Mesodermal cell (in vitro differentiated cells): ENCODE measurements at regions not wholly inside any gene's neighbourhood (a gene's known extent, or its start where the extent isn't known, plus 50 kb on each side); places are given as distances from the start of the nearest gene placed in this dataset.

ENCODE experiments used
- H3K27ac ChIP-seq: 2 replicates; pipeline ENCODE4 v1.7.0; 2013; ENCODE audit warnings: mild to moderate bottlenecking, low read depth, low read length, moderate library complexity; ENCODE audit not compliant: severe bottlenecking
- H3K36me3 ChIP-seq: 2 replicates; pipeline ENCODE4 v1.7.1; 2013; ENCODE audit warnings: mild to moderate bottlenecking, low read length, moderate library complexity; ENCODE audit not compliant: control insufficient read depth, insufficient read depth
- H3K4me1 ChIP-seq: one replicate; pipeline ENCODE4 v1.7.1; 2013; ENCODE audit warnings: mild to moderate bottlenecking, low read length; ENCODE audit not compliant: insufficient read depth, control insufficient read depth, poor library complexity, severe bottlenecking
- H3K4me3 ChIP-seq: 2 replicates; pipeline ENCODE4 v1.7.0; 2013; ENCODE audit warnings: low read length, control low read depth, mild to moderate bottlenecking; ENCODE audit not compliant: insufficient read depth, poor library complexity, severe bottlenecking; ENCODE audit errors: extremely low read depth
- H3K9me3 ChIP-seq: 2 replicates; pipeline ENCODE4 v1.7.1; 2013; ENCODE audit warnings: mild to moderate bottlenecking, low read length, moderate library complexity; ENCODE audit not compliant: control insufficient read depth
- WGBS, 2 experiments: methylation state at CpG; one replicate each; pipeline ENCODE4 v1.1.5; 2013; ENCODE audit warnings: missing lambda C conversion rate in 2 of 2; ENCODE audit not compliant: insufficient coverage in 2 of 2; 5-methylcytosine and 5-hydroxymethylcytosine counted together

- Histone ChIP-seq H3K27ac (no peak overlapping the region), H3K4me1 (no peaks in the 10 kb centered on the region), H3K4me3 (no peak overlapping the region), H3K36me3 (no peaks in the 10 kb centered on the region), H3K9me3 (no peaks in the 10 kb centered on the region)
- no CpG with 5 or more reads among the region's 1 CpG for WGBS, 2 experiments
Measured at GRCh38 chr6:126175251-126175650, 164.7 kb upstream of the CENPW start.

GRCh38 chr6:126176282-126176681 lies 163.6 kb upstream of the CENPW start:
- Histone ChIP-seq H3K9me3 (no peaks in the 10 kb centered on the region), H3K27ac (no peak overlapping the region), H3K4me1 (no peaks in the 10 kb centered on the region), H3K36me3 (no peaks in the 10 kb centered on the region), H3K4me3 (no peak overlapping the region)

- H3K4me1 ChIP-seq: no peaks in the 10 kb centered on the region
- H3K4me3 ChIP-seq: no peak overlapping the region
- H3K27ac ChIP-seq: no peak overlapping the region
- 67 to 95% methylated on average over 1 to 2 of the region's 4 CpGs for WGBS, 2 experiments
- H3K36me3 ChIP-seq: no peaks in the 10 kb centered on the region
- H3K9me3 ChIP-seq: no peaks in the 10 kb centered on the region
Measured at GRCh38 chr6:126180585-126180984, 159.3 kb upstream of the CENPW start.

DNA sequence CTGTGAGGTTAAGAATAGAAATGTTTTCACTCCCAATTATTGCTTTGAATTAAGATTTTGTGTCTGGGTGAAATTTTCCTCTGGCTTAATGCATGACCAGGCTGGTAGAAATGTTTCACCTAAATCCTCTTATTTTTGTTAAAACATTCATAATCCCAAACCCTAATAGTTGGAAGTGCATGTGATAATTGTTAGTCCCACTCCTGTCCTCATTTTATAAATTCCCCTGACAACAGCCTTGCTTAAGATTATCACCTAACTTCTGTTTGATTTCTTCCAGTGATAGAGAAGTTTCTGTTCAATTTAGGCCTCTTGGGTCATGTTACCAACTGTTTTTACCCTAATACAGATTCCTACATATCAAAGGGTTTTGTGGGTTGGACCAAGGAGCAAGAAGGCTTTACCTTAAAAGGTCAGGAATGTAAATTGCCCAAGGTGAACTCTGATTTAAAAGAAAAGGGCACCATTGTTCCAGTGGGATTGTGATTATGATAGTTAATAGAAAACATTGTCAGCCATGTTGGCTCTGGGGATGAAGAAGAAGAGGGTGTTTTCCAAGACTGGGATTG lies 158.7 kb upstream of the CENPW start:
- H3K27ac ChIP-seq: no peak overlapping the region
- no peak overlapping the region for H3K4me3 ChIP-seq

DNA sequence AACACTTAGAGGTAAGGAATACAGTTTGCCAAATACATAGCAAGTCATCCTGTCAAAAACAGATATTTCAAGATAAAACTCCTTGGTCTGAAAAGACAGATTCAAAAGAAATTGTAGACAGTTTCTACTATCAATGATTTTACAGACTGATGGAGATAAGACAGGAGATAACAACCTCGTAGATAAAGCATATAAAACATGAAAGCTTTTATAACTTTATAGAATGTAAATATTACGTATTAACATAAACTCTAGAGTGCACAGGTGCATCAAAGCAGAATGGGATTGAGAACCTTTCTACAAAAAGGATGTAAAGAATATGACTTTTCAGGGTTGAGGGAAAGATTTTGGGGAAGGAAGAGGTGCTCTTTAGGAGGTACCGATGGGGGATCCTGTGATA lies 158.0 kb upstream of the CENPW start:
- H3K4me1 ChIP-seq: no peaks in the 10 kb centered on the region
- no peak overlapping the region for H3K27ac ChIP-seq
- H3K9me3 ChIP-seq: no peaks in the 10 kb centered on the region
- H3K36me3 ChIP-seq: no peaks in the 10 kb centered on the region
- WGBS, 2 experiments: 100% methylated on average over 1 of the region's 3 CpGs; no CpG with 5 or more reads in 1 of the 2 experiments
- no peak overlapping the region for H3K4me3 ChIP-seq

More for the DNA sequence above, 158.7 kb upstream of the CENPW start:
- no peaks in the 10 kb centered on the region for H3K4me1 ChIP-seq
- H3K9me3 ChIP-seq: no peaks in the 10 kb centered on the region
- H3K36me3 ChIP-seq: no peaks in the 10 kb centered on the region

GRCh38 chr6:126182650-126183311 lies 157.1 kb upstream of the CENPW start:
- H3K4me1 ChIP-seq: no peaks in the 10 kb centered on the region
- WGBS, 2 experiments: 89 to 100% methylated on average over 1 of the region's 2 CpGs
- H3K4me3 ChIP-seq: no peak overlapping the region
- no peak overlapping the region for H3K27ac ChIP-seq
- H3K9me3 ChIP-seq: no peaks in the 10 kb centered on the region
- no peaks in the 10 kb centered on the region for H3K36me3 ChIP-seq

DNA sequence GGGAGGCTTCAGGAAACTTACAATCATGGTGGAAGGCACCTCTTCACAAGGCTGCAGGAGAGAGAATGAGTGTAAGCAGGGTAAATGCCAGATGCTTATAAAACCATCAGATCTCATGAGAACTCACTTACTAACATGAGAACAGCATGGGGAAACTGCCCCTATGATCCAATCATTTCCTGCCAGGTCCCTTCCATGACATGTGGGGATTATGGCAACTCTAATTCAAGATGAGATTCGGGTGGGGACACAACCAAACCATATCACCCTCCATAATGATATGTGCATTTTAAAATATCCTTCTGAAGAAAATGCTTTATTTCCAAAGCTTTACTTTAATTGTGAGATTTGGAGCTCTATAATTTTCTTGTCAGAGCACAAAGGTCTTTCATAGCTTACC lies 154.1 kb upstream of the CENPW start:
- WGBS, 2 experiments: no CpG with 5 or more reads among the region's 1 CpG
- H3K9me3 ChIP-seq: no peaks in the 10 kb centered on the region
- no peak overlapping the region for H3K4me3 ChIP-seq
- no peaks in the 10 kb centered on the region for H3K4me1 ChIP-seq
- H3K27ac ChIP-seq: no peak overlapping the region
- H3K36me3 ChIP-seq: no peaks in the 10 kb centered on the region

GRCh38 chr6:126188279-126188909 lies 151.5 kb upstream of the CENPW start:
- Histone ChIP-seq H3K9me3 (no peaks in the 10 kb centered on the region), H3K4me3 (no peak overlapping the region), H3K27ac (no peak overlapping the region), H3K4me1 (no peaks in the 10 kb centered on the region), H3K36me3 (no peaks in the 10 kb centered on the region)
- no CpG with 5 or more reads among the region's 1 CpG for WGBS, 2 experiments

DNA sequence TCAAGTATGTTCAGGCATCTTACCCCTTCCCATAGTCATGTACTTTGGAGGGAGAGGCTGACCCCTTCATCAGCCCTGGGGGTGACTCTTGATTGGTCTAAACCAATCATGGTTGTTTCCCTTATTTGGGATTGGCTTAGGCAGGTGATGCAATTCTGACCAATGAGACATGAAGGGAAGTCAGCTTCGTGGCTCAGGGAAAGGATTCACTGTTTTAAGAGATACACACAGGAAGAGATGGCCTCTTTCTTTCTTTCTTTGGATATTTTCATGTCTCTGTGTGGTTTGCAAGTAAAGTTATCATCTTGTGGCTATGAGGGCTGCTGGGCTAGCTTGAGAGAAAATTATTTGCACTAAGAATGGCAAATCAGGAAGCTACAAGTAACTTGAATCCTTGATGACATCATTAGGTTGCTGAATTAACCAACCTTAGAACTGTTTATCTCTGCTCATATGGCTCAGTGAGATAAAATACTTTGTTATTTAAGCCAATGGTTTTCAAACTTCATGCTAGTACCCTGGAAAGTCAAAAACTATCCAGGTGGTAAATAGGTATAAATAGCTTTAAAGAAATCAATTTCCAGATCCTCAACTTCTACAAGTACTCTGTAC lies 144.2 kb upstream of the CENPW start:
- Histone ChIP-seq H3K36me3 (no peaks in the 10 kb centered on the region), H3K4me3 (no peak overlapping the region), H3K9me3 (no peaks in the 10 kb centered on the region), H3K27ac (no peak overlapping the region), H3K4me1 (no peaks in the 10 kb centered on the region)
- WGBS, 2 experiments: 100% methylated on average over 1 of the region's 1 CpG; no CpG with 5 or more reads in 1 of the 2 experiments

DNA sequence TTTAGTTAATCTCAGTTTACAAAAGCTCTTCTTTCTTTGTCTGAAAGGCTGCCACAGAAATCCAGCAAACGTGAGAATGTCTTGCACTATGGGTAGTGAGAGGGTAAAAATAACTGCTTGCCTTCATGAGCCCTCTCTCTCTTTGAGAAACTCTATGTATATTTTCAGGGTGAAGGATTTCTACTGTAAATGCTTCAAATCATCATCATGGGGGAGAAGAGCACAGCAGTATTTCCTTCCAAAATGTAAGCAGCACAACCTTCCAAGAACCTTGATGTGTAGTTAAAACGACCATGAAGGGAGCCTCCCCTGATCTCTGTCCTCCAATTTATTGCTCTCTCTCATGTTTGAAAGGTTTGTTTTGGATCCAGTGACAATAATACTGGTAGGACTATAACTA lies 141.3 kb upstream of the CENPW start:
- no peaks in the 10 kb centered on the region for H3K4me1 ChIP-seq
- H3K4me3 ChIP-seq: no peak overlapping the region
- no peaks in the 10 kb centered on the region for H3K9me3 ChIP-seq
- H3K36me3 ChIP-seq: no peaks in the 10 kb centered on the region
- H3K27ac ChIP-seq: no peak overlapping the region
- no CpG with 5 or more reads among the region's 2 CpGs for WGBS, 2 experiments

GRCh38 chr6:126199466-126199865 lies 140.4 kb upstream of the CENPW start:
- no peaks in the 10 kb centered on the region for H3K9me3 ChIP-seq
- no peaks in the 10 kb centered on the region for H3K36me3 ChIP-seq
- H3K4me1 ChIP-seq: no peaks in the 10 kb centered on the region
- no peak overlapping the region for H3K27ac ChIP-seq
- WGBS, 2 experiments: no CpG with 5 or more reads among the region's 1 CpG
- H3K4me3 ChIP-seq: no peak overlapping the region
